ENCODE measurements at regions not wholly inside any gene's neighbourhood (a gene's known extent, or its start where the extent isn't known, plus 50 kb on each side); places are given as distances from the start of the nearest gene placed in this dataset.
A peak's percentile ranks its signal among the peaks of the same experiment; 100 is the strongest.

GRCh38 chr9:79480639-79481038, 91.1 kb upstream of the TLE4 start:
- DNase-seq (ENCODE audit: low spot score in 2 of 2): no peak
- H3K4me3 ChIP-seq (ENCODE audit: low read depth, poor library complexity, severe bottlenecking): no peak overlapping the region
- TF ChIP-seq CTCF (IDR thresholded peaks at IDR 0.05): no peak
- no peak for TF ChIP-seq POLR2A (IDR thresholded peaks at IDR 0.05)
- intact Hi-C loops (cut with DNase I; ENCODE audit: low total_unique reads): no loop called here
- 58 to 63% methylated on average over 4 of the region's 4 CpGs for WGBS, 2 donors

- no peak for DNase-seq (ENCODE audit: low spot score in 2 of 2)
- intact Hi-C loops (cut with DNase I; ENCODE audit: low total_unique reads): no loop called here
- H3K4me3 ChIP-seq (ENCODE audit: low read depth, poor library complexity, severe bottlenecking): no peak overlapping the region
- TF ChIP-seq CTCF (IDR thresholded peaks at IDR 0.05): no peak
- TF ChIP-seq POLR2A (IDR thresholded peaks at IDR 0.05): no peak
- WGBS, 2 donors: 80 to 85% methylated on average over 5 of the region's 5 CpGs
These were observed 89.8 kb upstream of the TLE4 start for GRCh38 chr9:79481846-79482477.

- no peak for TF ChIP-seq CTCF (IDR thresholded peaks at IDR 0.05)
- no peak for TF ChIP-seq POLR2A (IDR thresholded peaks at IDR 0.05)
- intact Hi-C loops (cut with DNase I; ENCODE audit: low total_unique reads): no loop called here
- WGBS, 2 donors: 88 to 93% methylated on average over 3 of the region's 3 CpGs
- no peak overlapping the region for H3K4me3 ChIP-seq (ENCODE audit: low read depth, poor library complexity, severe bottlenecking)
- no peak for DNase-seq (ENCODE audit: low spot score in 2 of 2)
These were observed 86.5 kb upstream of the TLE4 start for GRCh38 chr9:79485258-79485657.

DNA sequence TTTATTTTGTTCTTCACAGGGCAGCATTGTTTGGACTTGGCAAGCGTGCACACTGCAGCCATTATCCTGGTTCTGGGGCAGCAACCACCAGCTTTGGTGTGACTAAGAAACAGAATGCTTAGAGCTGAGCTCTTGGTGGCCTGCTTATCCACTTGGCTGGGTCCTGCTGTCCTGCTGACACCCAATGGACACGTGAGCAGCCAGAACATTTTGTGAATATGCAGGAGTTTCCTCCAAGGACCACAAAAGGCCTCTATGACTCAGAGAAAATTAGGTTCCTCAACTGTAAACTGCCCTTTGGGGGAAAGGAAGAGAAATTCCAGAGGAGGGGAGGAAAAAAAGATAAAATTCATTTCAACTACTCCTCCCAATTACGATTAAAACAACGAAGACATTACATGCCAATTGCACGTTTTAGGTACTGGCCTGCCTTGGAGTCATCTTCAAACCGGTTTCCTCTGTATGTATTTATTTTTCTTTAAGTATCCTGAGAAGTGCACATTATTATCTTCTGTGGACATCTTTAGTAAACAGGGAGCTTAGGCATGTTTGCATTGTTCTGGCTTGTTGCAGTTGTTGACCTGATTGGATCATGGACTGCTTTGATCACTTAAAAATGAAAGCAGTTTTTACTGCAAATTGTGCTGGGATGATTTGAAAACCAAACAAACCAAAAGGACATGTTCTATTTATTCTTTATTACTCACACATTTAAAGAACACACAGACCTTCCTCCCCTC, 82.3 kb upstream of the TLE4 start:
- intact Hi-C loops (cut with DNase I; ENCODE audit: low total_unique reads): no loop called here
- TF ChIP-seq CTCF (IDR thresholded peaks at IDR 0.05): no peak
- TF ChIP-seq POLR2A (IDR thresholded peaks at IDR 0.05): no peak
- peak in 1 of 2 donors; percentile 21 for DNase-seq (ENCODE audit: low spot score in 2 of 2)
- H3K4me3 ChIP-seq (ENCODE audit: low read depth, poor library complexity, severe bottlenecking): no peak overlapping the region
- WGBS, 2 donors: 38 to 45% methylated on average over 6 of the region's 6 CpGs

- TF ChIP-seq CTCF (IDR thresholded peaks at IDR 0.05) (no peak), POLR2A (IDR thresholded peaks at IDR 0.05) (no peak)
- intact Hi-C loops (cut with DNase I; ENCODE audit: low total_unique reads): no loop called here
- WGBS, 2 donors: 65 to 67% methylated on average over 3 of the region's 3 CpGs
- H3K4me3 ChIP-seq (ENCODE audit: low read depth, poor library complexity, severe bottlenecking): no peak overlapping the region
- DNase-seq (ENCODE audit: low spot score in 2 of 2): no peak
These were observed 81.0 kb upstream of the TLE4 start for GRCh38 chr9:79490657-79491248.
